GM19372 (cell line): ENCODE measurements at regions not wholly inside any gene's neighbourhood (a gene's known extent, or its start where the extent isn't known, plus 50 kb on each side); places are given as distances from the start of the nearest gene placed in this dataset.
"Not testable (repeated sequence)": the region's sequence is repeated elsewhere in the genome, so short reads cannot be mapped to it uniquely, and the experiment has no call there.

Experiments used
- ATAC-seq: cut with Tn5 transposase; IDR thresholded peaks from one replicate; pipeline ENCODE4 v1.9.1; 2021; ENCODE audit warnings: mild to moderate bottlenecking, low read depth, moderate library complexity; ENCODE audit not compliant: unreplicated experiment

GRCh38 chr3:147662705-147663104, 253.5 kb downstream of the ZIC1 start:
- no peak for ATAC-seq

GRCh38 chr3:147669077-147669476, 259.9 kb downstream of the ZIC1 start:
- ATAC-seq, result no peak

GRCh38 chr3:147672035-147672434, 262.9 kb downstream of the ZIC1 start:
- ATAC-seq, result no peak

- no peak for ATAC-seq
Measured at GRCh38 chr3:147672436-147672835, 263.3 kb downstream of the ZIC1 start.

DNA sequence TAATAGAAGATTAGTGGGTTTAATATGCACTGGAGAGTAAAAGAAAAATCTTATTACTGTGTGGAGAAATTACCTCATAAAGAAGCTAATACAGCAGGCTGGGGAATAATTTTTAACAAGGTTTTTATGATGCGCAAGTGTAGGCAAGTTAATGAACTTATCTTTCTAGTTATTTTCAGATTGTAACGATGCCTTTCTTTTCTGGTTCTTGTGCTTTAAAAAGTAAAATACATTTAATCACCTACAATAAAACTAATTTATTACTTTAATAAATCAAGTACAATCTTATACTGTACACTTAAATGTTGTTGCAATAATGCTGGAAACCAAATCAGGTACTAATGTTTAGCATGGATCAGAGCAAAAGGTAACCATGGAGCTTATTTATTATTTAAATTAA, 266.6 kb downstream of the ZIC1 start:
- ATAC-seq, result no peak

- ATAC-seq, result no peak
Measured at GRCh38 chr3:147680837-147681483, 271.8 kb downstream of the ZIC1 start.

GRCh38 chr3:147688868-147689267, 279.7 kb downstream of the ZIC1 start:
- no peak for ATAC-seq

GRCh38 chr3:147699175-147699838, 290.1 kb downstream of the ZIC1 start:
- ATAC-seq, result no peak

DNA sequence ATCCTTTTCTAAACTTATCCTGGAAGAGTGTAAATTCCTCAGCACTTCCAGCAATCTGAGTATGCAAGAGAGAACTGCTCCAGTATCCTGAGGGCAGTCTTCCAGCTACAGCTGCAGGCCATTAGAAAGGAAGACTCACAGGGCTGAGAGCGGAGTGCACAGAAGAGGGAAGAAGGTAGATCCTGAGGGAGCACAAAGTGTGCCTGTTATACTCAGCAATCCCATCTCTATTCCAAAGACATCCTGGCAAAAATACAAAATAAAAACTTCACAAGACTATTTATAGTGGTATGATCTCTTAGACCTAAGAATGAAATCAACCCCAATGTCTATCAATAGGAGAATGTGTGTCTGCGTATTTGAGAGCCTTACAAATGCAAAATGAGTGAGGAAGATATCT, 292.0 kb downstream of the ZIC1 start:
- no peak for ATAC-seq

GRCh38 chr3:147702509-147702908, 293.3 kb downstream of the ZIC1 start:
- no peak for ATAC-seq

DNA sequence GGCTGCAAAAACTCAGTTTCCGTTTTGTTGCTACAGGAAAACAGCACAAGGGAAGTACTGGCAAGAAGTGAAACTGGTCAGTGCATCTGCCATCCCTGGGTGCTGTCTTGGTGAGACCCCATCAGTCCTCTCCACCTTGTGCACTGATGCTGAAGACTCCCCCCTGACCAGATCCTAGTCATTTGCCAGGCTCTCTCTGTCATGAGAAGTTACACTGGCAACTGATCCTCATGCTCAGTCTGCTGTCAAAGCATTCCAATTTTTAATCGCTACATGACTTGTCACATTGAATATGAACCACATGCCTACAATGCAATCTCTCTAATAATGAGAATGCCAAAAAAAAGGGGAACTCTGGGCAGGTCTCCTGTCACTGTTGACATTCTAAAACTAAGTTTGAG, 296.5 kb downstream of the ZIC1 start:
- no peak for ATAC-seq

DNA sequence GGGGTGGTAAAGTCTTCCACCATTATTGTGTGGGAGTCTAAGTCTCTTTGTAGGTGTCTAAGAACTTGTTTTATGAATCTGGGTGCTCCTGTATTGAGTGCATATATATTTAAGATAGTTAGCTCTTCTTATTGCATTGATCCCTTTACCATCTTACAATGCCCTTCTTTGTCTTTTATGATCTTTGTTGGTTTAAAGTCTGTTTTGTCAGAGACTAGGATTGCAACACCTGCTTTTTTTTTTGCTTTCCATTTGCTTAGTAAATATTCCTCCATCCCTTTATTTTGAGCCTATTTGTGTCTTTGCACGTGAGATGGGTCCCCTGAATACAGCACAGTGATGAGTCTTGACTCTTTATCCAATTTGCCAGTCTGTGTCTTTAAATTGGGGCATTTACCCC, 301.6 kb downstream of the ZIC1 start:
- not testable (repeated sequence) for ATAC-seq

- ATAC-seq, result no peak
Measured at GRCh38 chr3:147712357-147712756, 303.2 kb downstream of the ZIC1 start.

GRCh38 chr3:147712758-147713157, 303.6 kb downstream of the ZIC1 start:
- not testable (repeated sequence) for ATAC-seq

GRCh38 chr3:147713234-147714133, 304.3 kb downstream of the ZIC1 start:
- no peak for ATAC-seq

DNA sequence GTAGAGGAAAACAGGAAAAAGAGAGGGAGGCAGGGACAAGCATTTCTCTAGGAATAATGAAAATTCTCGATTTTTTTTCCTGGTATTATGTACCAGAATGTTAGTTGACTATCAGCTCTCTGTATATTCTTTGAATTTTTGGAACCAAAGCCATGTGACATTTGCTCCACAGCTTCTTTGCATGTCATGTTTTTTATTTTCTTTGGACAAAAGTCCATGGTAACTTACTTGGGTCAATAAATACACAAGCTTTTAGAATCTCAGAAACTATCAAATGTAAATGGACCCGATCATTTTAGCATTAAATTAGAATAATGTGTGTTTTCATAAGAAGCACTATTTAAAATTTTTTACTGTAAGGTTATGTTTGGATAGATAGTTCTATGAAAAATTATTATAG, 320.5 kb downstream of the ZIC1 start:
- no peak for ATAC-seq

- no peak for ATAC-seq
Measured at GRCh38 chr3:147730284-147730683, 321.1 kb downstream of the ZIC1 start.

DNA sequence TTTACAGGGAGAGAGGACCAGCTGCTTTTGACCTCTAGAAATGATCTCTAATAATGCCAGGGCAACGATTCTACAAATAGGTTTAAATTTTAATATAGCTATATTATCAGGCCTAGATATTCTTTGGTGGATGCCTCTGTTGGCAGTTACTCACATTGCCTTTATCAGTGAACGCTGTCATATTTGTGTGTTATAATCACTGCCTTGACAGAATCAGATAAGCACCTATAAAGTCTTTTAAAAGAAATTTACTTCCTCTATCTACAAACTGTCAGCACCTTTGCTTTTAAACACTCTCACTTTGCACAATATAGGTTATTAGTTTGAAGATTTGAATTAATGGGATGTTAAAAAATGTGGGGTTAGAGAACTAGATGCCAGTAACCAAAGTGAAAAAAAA, 324.1 kb downstream of the ZIC1 start:
- no peak for ATAC-seq

DNA sequence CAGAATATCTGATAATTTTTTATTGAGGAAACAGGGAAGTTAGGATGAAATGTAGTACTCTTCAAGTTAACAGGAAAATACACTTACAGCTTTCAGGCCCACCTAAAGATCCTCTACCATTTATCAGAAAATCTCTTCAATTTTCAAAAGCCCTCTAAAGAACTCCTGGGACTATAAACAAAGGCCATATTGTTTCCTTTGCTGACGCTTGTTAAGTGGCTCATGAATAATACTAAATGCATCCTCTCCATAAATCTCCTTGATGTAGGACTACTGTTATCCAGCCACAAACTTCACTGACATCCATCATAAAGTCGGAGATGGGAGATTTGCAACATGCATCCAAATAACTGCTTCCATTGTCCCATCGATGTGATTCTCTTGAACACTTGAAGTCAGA, 326.5 kb downstream of the ZIC1 start:
- ATAC-seq, result no peak

- ATAC-seq, result no peak
Measured at GRCh38 chr3:147736226-147736625, 327.1 kb downstream of the ZIC1 start.

DNA sequence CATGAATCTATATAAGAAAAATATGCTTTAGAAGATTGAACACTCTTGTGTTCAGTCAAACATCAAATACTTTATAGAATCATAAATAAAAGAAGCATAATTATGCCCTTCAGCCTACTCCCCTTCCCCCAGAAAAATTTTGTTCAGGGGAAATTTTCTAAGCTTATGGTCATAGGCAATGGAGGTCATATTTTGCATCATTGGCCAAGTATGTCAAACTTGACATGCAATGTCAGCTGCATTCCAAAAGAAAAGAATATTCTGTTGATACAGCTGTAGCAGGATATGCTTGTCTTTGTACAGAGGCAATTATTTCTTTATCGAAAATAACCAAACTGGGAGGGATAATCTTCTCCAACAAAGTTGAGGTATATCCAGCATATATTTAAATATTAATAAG, 328.2 kb downstream of the ZIC1 start:
- ATAC-seq, result no peak
